Tibial artery (tissue), 4 donors: ENCODE measurements at regions not wholly inside any gene's neighbourhood (a gene's known extent, or its start where the extent isn't known, plus 50 kb on each side); places are given as distances from the start of the nearest gene placed in this dataset.
"Not testable (repeated sequence)": the region's sequence is repeated elsewhere in the genome, so short reads cannot be mapped to it uniquely, and the experiment has no call there.

ENCODE experiments used
- DNase-seq, 2 donors: peaks; one replicate each; pipeline ENCODE4 v3.0.0-alpha.2; 2019
- H3K27ac ChIP-seq, 2 donors: fragments of 200-600 bp; sonication (generic) in 1 of 2; 1 replicate in 1 of 2; 2 replicates in 1 of 2; pipeline ENCODE4 v1.5.1; 2018 to 2019; ENCODE audit warnings: mild to moderate bottlenecking in 1 of 2
- H3K27me3 ChIP-seq, 2 donors: fragments of 200-600 bp; sonication (generic) in 1 of 2; one replicate each; pipeline versions ENCODE4 v1.5.1 to v1.6.0; 2016 to 2019
- H3K36me3 ChIP-seq, 3 donors: fragments of 200-600 bp; sonication (generic) in 2 of 3; one replicate each; pipeline ENCODE4 v1.5.1; 2016 to 2019; ENCODE audit warnings: mild to moderate bottlenecking in 2 of 3
- H3K4me1 ChIP-seq, 4 donors: fragments of 200-600 bp; sonication (generic) in 2 of 4; 1 replicate in 3 of 4; 2 replicates in 1 of 4; pipeline ENCODE4 v1.5.1; 2016 to 2019
- H3K4me3 ChIP-seq, 2 donors: fragments of 200-600 bp; sonication (generic) in 1 of 2; 1 replicate in 1 of 2; 2 replicates in 1 of 2; pipeline ENCODE4 v1.5.1; 2018 to 2019; ENCODE audit warnings: mild to moderate bottlenecking in 2 of 2
- H3K9me3 ChIP-seq, 3 donors: fragments of 200-600 bp; sonication (generic) in 1 of 3; one replicate each; pipeline ENCODE4 v1.5.1; 2016 to 2019
- CTCF ChIP-seq, 2 experiments: fragments of 200-600 bp in 1 of 2; fragments of 450-650 bp in 1 of 2; IDR thresholded peaks; one replicate each; pipeline ENCODE4 v1.5.1; 2017 to 2019; ENCODE audit warnings: antibody characterized with exemption in 2 of 2, mild to moderate bottlenecking in 1 of 2, moderate library complexity in 1 of 2
- intact Hi-C: fragments of 100-400 bp; cut with DNase I; formaldehyde crosslinking; loops from one replicate; pipeline ENCODE4 v1.15.0; 2023; ENCODE audit warnings: low total_unique reads

- no peak for DNase-seq
- Histone ChIP-seq H3K27ac (no peak overlapping the region), H3K9me3 (peaks cover 0 to 5% (median 4%) of the 10 kb centered on the region in 3 donors), H3K4me1 (no peaks in the 10 kb centered on the region), H3K36me3 (no peaks in the 10 kb centered on the region), H3K27me3 (no peaks in the 10 kb centered on the region), H3K4me3 (no peak overlapping the region)
- intact Hi-C loops: no loop called here
- TF ChIP-seq CTCF (IDR thresholded peaks at IDR 0.05): no peak
These were observed 67.1 kb upstream of the PTGFRN start for GRCh38 chr1:116842654-116843053.

- H3K27me3 ChIP-seq: no peaks in the 10 kb centered on the region
- no peak overlapping the region for H3K27ac ChIP-seq
- H3K36me3 ChIP-seq: no peaks in the 10 kb centered on the region
- H3K9me3 ChIP-seq: peaks cover 0 to 5% (median 0%) of the 10 kb centered on the region in 3 donors
- intact Hi-C loops: no loop called here
- no peak overlapping the region for H3K4me3 ChIP-seq
- no peak for TF ChIP-seq CTCF (IDR thresholded peaks at IDR 0.05)
- H3K4me1 ChIP-seq: no peaks in the 10 kb centered on the region
- DNase-seq: no peak
These were observed 64.9 kb upstream of the PTGFRN start for GRCh38 chr1:116844775-116845174.

GRCh38 chr1:116847190-116847589 is 62.5 kb upstream of the PTGFRN start:
- no peaks in the 10 kb centered on the region for H3K4me1 ChIP-seq
- intact Hi-C loops: no loop called here
- no peak overlapping the region for H3K27ac ChIP-seq
- H3K27me3 ChIP-seq: no peaks in the 10 kb centered on the region
- DNase-seq: no peak
- peaks cover 0 to 5% (median 0%) of the 10 kb centered on the region in 3 donors for H3K9me3 ChIP-seq
- H3K4me3 ChIP-seq: no peak overlapping the region
- H3K36me3 ChIP-seq: no peaks in the 10 kb centered on the region
- TF ChIP-seq CTCF (IDR thresholded peaks at IDR 0.05): no peak

- peak; percentile 68 to 73 for DNase-seq
- no peaks in the 10 kb centered on the region for H3K4me1 ChIP-seq
These were observed 61.8 kb upstream of the PTGFRN start for GRCh38 chr1:116847688-116848531.

GRCh38 chr1:116850436-116850835 is 59.3 kb upstream of the PTGFRN start:
- intact Hi-C loops: no loop called here
- no peaks in the 10 kb centered on the region for H3K27me3 ChIP-seq
- no peak for TF ChIP-seq CTCF (IDR thresholded peaks at IDR 0.05)
- no peaks in the 10 kb centered on the region for H3K36me3 ChIP-seq
- no peak overlapping the region for H3K4me3 ChIP-seq
- no peak overlapping the region for H3K27ac ChIP-seq
- DNase-seq: no peak
- H3K9me3 ChIP-seq: no peaks in the 10 kb centered on the region
- peaks cover 0 to 11% (median 7%) of the 10 kb centered on the region in 4 donors for H3K4me1 ChIP-seq

More at GRCh38 chr1:116847688-116848531, 61.8 kb upstream of the PTGFRN start:
- Histone ChIP-seq H3K27ac (no peak overlapping the region), H3K27me3 (no peaks in the 10 kb centered on the region), H3K9me3 (peaks cover 0 to 5% (median 0%) of the 10 kb centered on the region in 3 donors), H3K4me3 (no peak overlapping the region), H3K36me3 (no peaks in the 10 kb centered on the region)
- no peak for TF ChIP-seq CTCF (IDR thresholded peaks at IDR 0.05)
- intact Hi-C loops: no loop called here

- H3K9me3 ChIP-seq, H3K27ac ChIP-seq, H3K27me3 ChIP-seq, H3K4me3 ChIP-seq, H3K36me3 ChIP-seq, DNase-seq, intact Hi-C loops: not testable (repeated sequence)
- peaks cover 0 to 18% (median 12%) of the 10 kb centered on the region in 4 donors for H3K4me1 ChIP-seq
These were observed 58.5 kb upstream of the PTGFRN start for GRCh38 chr1:116851189-116851588.
